HFFc6 (cell line): ENCODE measurements at regions not wholly inside any gene's neighbourhood (a gene's known extent, or its start where the extent isn't known, plus 50 kb on each side); places are given as distances from the start of the nearest gene placed in this dataset.

Experiments
- DNase-seq: peaks from one replicate; pipeline ENCODE4 v3.0.0-alpha.2; 2018
- H3K27ac Mint-ChIP-seq: 2 replicates; pipeline ENCODE4 v1.8.0; 2020; ENCODE audit warnings: mild to moderate bottlenecking, mixed read lengths
- H3K27me3 Mint-ChIP-seq: 2 replicates; pipeline ENCODE4 v1.8.0; 2021; ENCODE audit warnings: mild to moderate bottlenecking, moderate library complexity, mixed read lengths; ENCODE audit not compliant: insufficient read depth
- H3K36me3 Mint-ChIP-seq: 2 replicates; pipeline ENCODE4 v1.8.0; 2021; ENCODE audit warnings: low read depth, mixed read lengths
- H3K4me1 Mint-ChIP-seq: 2 replicates; pipeline ENCODE4 v1.8.0; 2020; ENCODE audit warnings: low read depth, mixed read lengths
- H3K4me3 Mint-ChIP-seq: 2 replicates; pipeline ENCODE4 v1.8.0; 2020; ENCODE audit warnings: mild to moderate bottlenecking, moderate library complexity, mixed read lengths
- H3K9me3 Mint-ChIP-seq: 2 replicates; pipeline ENCODE4 v1.8.0; 2020; ENCODE audit warnings: mild to moderate bottlenecking, mixed read lengths
- TF ChIP-seq, protein P1 (sequence below): fragments of 200-600 bp; sonication (generic); IDR thresholded peaks from 2 replicates; pipeline ENCODE4 v1.5.0; 2021; ENCODE audit warnings: antibody characterized with exemption, mild to moderate bottlenecking

DNA sequence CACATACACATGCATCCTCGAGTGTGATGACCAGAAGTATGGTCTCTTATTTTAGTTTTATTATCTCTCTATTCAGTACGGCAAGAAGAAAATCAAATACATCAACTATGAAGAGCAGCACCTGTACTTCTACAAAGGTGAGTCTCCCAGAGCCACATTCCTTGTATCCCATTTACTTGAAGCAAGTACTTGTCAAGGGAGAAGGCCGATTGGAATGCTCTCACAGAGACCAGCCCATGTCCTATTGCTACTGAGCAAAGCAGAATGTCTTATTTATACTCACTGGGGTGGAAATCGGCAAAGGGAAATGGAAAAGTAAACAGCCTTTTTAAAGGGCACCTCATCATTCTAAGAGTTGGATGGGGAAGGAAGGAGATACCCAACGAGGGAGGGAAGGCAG is 72.6 kb upstream of the OR5AK2 start:
- no peak overlapping the region for H3K4me3 Mint-ChIP-seq
- no peaks in the 10 kb centered on the region for H3K4me1 Mint-ChIP-seq
- no peak for DNase-seq
- TF ChIP-seq, protein P1, sequence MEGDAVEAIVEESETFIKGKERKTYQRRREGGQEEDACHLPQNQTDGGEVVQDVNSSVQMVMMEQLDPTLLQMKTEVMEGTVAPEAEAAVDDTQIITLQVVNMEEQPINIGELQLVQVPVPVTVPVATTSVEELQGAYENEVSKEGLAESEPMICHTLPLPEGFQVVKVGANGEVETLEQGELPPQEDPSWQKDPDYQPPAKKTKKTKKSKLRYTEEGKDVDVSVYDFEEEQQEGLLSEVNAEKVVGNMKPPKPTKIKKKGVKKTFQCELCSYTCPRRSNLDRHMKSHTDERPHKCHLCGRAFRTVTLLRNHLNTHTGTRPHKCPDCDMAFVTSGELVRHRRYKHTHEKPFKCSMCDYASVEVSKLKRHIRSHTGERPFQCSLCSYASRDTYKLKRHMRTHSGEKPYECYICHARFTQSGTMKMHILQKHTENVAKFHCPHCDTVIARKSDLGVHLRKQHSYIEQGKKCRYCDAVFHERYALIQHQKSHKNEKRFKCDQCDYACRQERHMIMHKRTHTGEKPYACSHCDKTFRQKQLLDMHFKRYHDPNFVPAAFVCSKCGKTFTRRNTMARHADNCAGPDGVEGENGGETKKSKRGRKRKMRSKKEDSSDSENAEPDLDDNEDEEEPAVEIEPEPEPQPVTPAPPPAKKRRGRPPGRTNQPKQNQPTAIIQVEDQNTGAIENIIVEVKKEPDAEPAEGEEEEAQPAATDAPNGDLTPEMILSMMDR = no peak
- H3K9me3 Mint-ChIP-seq = 0 out of 2 replicates have a peak, but pooled peaks cover 4% of the 10 kb centered on the region
- no peaks in the 10 kb centered on the region for H3K36me3 Mint-ChIP-seq
- no peaks in the 10 kb centered on the region for H3K27me3 Mint-ChIP-seq
- no peak overlapping the region for H3K27ac Mint-ChIP-seq

DNA sequence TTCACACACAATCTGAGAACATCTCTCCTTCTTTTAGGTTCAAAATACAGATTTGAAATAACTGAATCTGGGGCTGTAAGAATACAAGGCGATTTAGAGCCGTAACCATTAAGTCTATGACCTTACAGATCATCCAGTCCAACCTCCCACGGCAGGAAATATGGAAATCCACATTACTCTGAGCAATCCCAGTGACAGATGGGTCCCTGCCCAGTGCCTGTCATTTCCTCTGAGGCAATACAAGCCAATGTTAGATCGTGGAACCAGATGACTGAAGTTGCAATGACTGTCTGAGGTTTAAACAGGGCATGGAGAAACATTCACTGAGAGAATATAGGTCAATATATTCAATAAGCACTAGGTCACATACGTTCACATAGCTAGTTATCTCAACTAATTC is 77.4 kb upstream of the OR5AK2 start:
- H3K4me1 Mint-ChIP-seq = no peaks in the 10 kb centered on the region
- H3K27ac Mint-ChIP-seq = no peak overlapping the region
- no peaks in the 10 kb centered on the region for H3K27me3 Mint-ChIP-seq
- DNase-seq = no peak
- TF ChIP-seq, protein P1 = no peak
- no peak overlapping the region for H3K4me3 Mint-ChIP-seq
- no peaks in the 10 kb centered on the region for H3K36me3 Mint-ChIP-seq
- H3K9me3 Mint-ChIP-seq = 0 out of 2 replicates have a peak, but pooled peaks cover 4% of the 10 kb centered on the region

DNA sequence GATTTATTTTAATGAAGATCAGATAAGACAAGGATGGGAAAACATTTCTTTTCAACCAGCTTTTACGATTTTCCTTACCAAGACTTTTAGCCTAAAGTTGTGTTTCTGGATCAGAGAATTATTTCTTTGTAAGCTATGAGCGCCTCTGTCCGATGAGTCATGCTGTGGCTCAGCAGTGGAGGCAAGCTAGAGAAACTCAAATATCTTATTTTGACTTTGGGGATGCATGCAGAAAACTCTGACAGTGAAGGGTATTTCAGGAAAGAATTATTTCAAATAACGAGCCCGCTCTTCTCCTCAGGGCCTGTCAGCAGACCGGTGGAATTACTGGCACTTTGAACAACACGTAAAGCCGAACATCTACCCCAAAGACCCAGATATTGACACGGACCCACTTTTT is 77.9 kb upstream of the OR5AK2 start:
- no peak overlapping the region for H3K4me3 Mint-ChIP-seq
- H3K9me3 Mint-ChIP-seq = 0 out of 2 replicates have a peak, but pooled peaks cover under 1% of the 10 kb centered on the region
- H3K4me1 Mint-ChIP-seq = no peaks in the 10 kb centered on the region
- H3K27ac Mint-ChIP-seq = no peak overlapping the region
- no peak for DNase-seq
- no peaks in the 10 kb centered on the region for H3K27me3 Mint-ChIP-seq
- TF ChIP-seq, protein P1 = no peak
- H3K36me3 Mint-ChIP-seq = no peaks in the 10 kb centered on the region

DNA sequence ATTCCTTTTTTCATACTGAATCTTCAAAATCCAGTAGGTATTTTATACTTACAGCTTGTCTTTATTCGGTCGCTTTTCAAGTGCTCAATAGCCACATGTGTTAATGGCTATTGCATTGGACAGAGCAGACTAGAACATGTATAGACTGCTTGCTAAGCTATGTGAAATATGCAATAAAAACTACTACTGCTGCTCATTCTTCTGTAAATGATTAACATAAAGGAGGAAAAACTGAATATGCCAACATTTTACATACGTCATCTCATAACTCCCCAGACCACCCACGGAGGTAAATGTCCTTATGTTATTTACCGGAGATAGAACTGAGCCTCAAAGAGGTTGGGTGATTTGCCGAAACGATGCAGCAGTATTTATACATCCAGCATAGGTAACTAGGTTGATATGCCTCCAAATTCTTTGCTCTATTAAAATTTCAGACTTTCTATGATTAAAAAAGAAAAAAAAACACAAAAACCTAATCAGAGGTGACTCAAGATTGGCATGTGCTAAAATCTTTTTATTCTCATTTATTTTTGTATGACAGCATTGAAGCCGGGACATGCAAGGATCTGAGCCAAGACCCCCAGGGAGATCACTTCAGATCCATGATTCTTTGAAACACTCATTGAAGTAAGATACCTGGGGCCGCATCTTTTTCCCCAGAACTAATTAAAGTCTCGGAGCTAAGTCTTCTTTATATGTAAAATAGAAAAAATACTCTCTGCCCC is 78.5 kb upstream of the OR5AK2 start:
- no peak overlapping the region for H3K4me3 Mint-ChIP-seq
- H3K4me1 Mint-ChIP-seq = no peaks in the 10 kb centered on the region
- DNase-seq = no peak
- H3K27me3 Mint-ChIP-seq = no peaks in the 10 kb centered on the region
- TF ChIP-seq, protein P1 = no peak
- H3K27ac Mint-ChIP-seq = no peak overlapping the region
- no peaks in the 10 kb centered on the region for H3K36me3 Mint-ChIP-seq
- no peaks in the 10 kb centered on the region for H3K9me3 Mint-ChIP-seq

DNA sequence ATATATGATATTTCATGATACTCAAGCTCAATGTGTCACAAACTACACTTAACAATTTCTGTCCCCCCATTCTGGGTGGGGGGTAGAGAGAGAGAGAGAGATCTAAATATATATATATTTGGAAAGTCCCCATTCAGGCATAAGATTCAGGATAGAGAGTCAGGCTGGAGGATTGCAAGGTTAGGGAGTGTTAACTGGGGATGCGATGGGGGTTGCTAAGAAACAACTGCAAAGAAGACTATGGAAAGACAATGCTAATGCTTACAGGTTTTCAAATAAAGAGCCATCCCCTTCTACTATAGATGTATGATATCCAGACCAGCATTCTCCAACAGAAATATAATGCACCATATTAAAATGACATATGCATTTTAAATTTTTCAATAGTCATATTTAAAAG is 79.2 kb upstream of the OR5AK2 start:
- TF ChIP-seq, protein P1 = no peak
- Mint-ChIP-seq H3K27me3 (no peaks in the 10 kb centered on the region), H3K4me1 (no peaks in the 10 kb centered on the region), H3K9me3 (no peaks in the 10 kb centered on the region), H3K36me3 (no peaks in the 10 kb centered on the region), H3K4me3 (no peak overlapping the region), H3K27ac (no peak overlapping the region)
- no peak for DNase-seq
